GM19324 (cell line): ENCODE measurements at regions not wholly inside any gene's neighbourhood (a gene's known extent, or its start where the extent isn't known, plus 50 kb on each side); places are given as distances from the start of the nearest gene placed in this dataset.

ENCODE experiments used
- ATAC-seq: cut with Tn5 transposase; IDR thresholded peaks from one replicate; pipeline ENCODE4 v1.9.1; 2021; ENCODE audit warnings: mild to moderate bottlenecking, moderate library complexity; ENCODE audit not compliant: unreplicated experiment, low FRiP score

- no peak for ATAC-seq
Observed at GRCh38 chrX:10021461-10022272, 54.5 kb downstream of the CLDN34 start.

GRCh38 chrX:10022273-10022541, 55.0 kb downstream of the CLDN34 start:
- no peak for ATAC-seq

GRCh38 chrX:10022580-10023245, 55.6 kb downstream of the CLDN34 start:
- ATAC-seq, result no peak

- ATAC-seq, result no peak
Observed at GRCh38 chrX:10023821-10024220, 56.7 kb downstream of the CLDN34 start.

GRCh38 chrX:10025742-10026493, 58.8 kb downstream of the CLDN34 start:
- ATAC-seq, result no peak

GRCh38 chrX:10028283-10029104, 61.3 kb downstream of the CLDN34 start:
- no peak for ATAC-seq

GRCh38 chrX:10030570-10030969, 63.4 kb downstream of the CLDN34 start:
- no peak for ATAC-seq

- no peak for ATAC-seq
Observed at GRCh38 chrX:10031746-10032145, 64.6 kb downstream of the CLDN34 start.

- ATAC-seq, result no peak
Observed at GRCh38 chrX:10032147-10032546, 65.0 kb downstream of the CLDN34 start.

- no peak for ATAC-seq
Observed at GRCh38 chrX:10033375-10034007, 66.3 kb downstream of the CLDN34 start.

GRCh38 chrX:10034740-10035260, 67.6 kb downstream of the CLDN34 start:
- ATAC-seq, result no peak

GRCh38 chrX:10038585-10038984, 71.4 kb downstream of the CLDN34 start:
- ATAC-seq, result no peak

- no peak for ATAC-seq
Observed at GRCh38 chrX:10039821-10040793, 72.9 kb downstream of the CLDN34 start.

GRCh38 chrX:10040961-10041360, 73.8 kb downstream of the CLDN34 start:
- no peak for ATAC-seq

GRCh38 chrX:10041383-10041782, 74.2 kb downstream of the CLDN34 start:
- ATAC-seq, result no peak

GRCh38 chrX:10042055-10042454, 74.9 kb downstream of the CLDN34 start:
- no peak for ATAC-seq

GRCh38 chrX:10043386-10043785, 76.2 kb downstream of the CLDN34 start:
- ATAC-seq, result no peak

GRCh38 chrX:10044021-10044420, 76.9 kb downstream of the CLDN34 start:
- no peak for ATAC-seq
